Fibroblast of lung (primary cell): ENCODE measurements at regions not wholly inside any gene's neighbourhood (a gene's known extent, or its start where the extent isn't known, plus 50 kb on each side); places are given as distances from the start of the nearest gene placed in this dataset.

ENCODE experiments used
- DNase-seq, 2 donors: peaks; one replicate each; pipeline versions ENCODE4 v3.0.0 to v3.0.0-alpha.2; 2010; ENCODE audit warnings: low read depth in 2 of 2
- H2AFZ ChIP-seq: 2 replicates; pipeline ENCODE4 v1.5.1; 2012; ENCODE audit warnings: low read length, control low read depth, inconsistent platforms
- H3K27ac ChIP-seq: 2 replicates; pipeline ENCODE4 v1.5.1; 2011; ENCODE audit warnings: low read length, control low read depth; ENCODE audit not compliant: insufficient read depth
- H3K27me3 ChIP-seq: 2 replicates; pipeline ENCODE4 v1.5.1; 2011; ENCODE audit warnings: mild to moderate bottlenecking, low read length; ENCODE audit not compliant: control insufficient read depth, insufficient read depth
- H3K36me3 ChIP-seq: 2 replicates; pipeline ENCODE4 v1.5.1; 2011; ENCODE audit warnings: low read length; ENCODE audit not compliant: control insufficient read depth, insufficient read depth
- H3K4me1 ChIP-seq: 2 replicates; pipeline ENCODE4 v1.5.1; 2011; ENCODE audit warnings: low read length; ENCODE audit not compliant: control insufficient read depth, insufficient read depth; ENCODE audit errors: extremely low read depth
- H3K4me2 ChIP-seq: 2 replicates; pipeline ENCODE4 v1.5.1; 2011; ENCODE audit warnings: low read length, control low read depth; ENCODE audit not compliant: insufficient read depth; ENCODE audit errors: extremely low read depth
- H3K4me3 ChIP-seq, 4 experiments: fragments of 200-600 bp in 1 of 4; sonication (generic) in 1 of 4; replicated peaks in 1 of 4; 2 replicates each; pipeline ENCODE4 v1.5.1; 2011 to 2016; ENCODE audit warnings: low read length in 4 of 4, low read depth in 3 of 4, mild to moderate bottlenecking in 3 of 4, control low read depth in 2 of 4, inconsistent platforms in 1 of 4, mixed read lengths in 1 of 4; ENCODE audit not compliant: insufficient read depth in 1 of 4; ENCODE audit errors: control extremely low read depth in 1 of 4
- H3K79me2 ChIP-seq: 2 replicates; pipeline ENCODE4 v1.5.1; 2012; ENCODE audit warnings: mild to moderate bottlenecking, low read length, inconsistent platforms; ENCODE audit not compliant: control insufficient read depth, insufficient read depth
- H3K9ac ChIP-seq: 2 replicates; pipeline ENCODE4 v1.5.1; 2011; ENCODE audit warnings: mild to moderate bottlenecking, low read length, control low read depth; ENCODE audit not compliant: insufficient read depth
- H3K9me3 ChIP-seq: 2 replicates; pipeline ENCODE4 v1.5.1; 2012; ENCODE audit warnings: low read depth, low read length; ENCODE audit not compliant: control insufficient read depth, insufficient read depth
- H4K20me1 ChIP-seq: 2 replicates; pipeline ENCODE4 v1.5.1; 2011; ENCODE audit warnings: low read length; ENCODE audit not compliant: control insufficient read depth, insufficient read depth; ENCODE audit errors: extremely low read depth
- EZH2 ChIP-seq: IDR thresholded peaks from 2 replicates; pipeline ENCODE4 v1.5.1; 2012; ENCODE audit warnings: low read length, control low read depth, mild to moderate bottlenecking; ENCODE audit errors: missing control alignments
- TF ChIP-seq, protein P1 (sequence below), 2 donors: IDR thresholded peaks in 1 of 2; conservative IDR thresholded peaks in 1 of 2; 1 replicate in 1 of 2; 2 replicates in 1 of 2; pipeline ENCODE4 v1.5.1; 2011 to 2012; ENCODE audit warnings: low read length in 2 of 2, control low read depth in 1 of 2, inconsistent platforms in 1 of 2, low read depth in 1 of 2, mild to moderate bottlenecking in 1 of 2

DNA sequence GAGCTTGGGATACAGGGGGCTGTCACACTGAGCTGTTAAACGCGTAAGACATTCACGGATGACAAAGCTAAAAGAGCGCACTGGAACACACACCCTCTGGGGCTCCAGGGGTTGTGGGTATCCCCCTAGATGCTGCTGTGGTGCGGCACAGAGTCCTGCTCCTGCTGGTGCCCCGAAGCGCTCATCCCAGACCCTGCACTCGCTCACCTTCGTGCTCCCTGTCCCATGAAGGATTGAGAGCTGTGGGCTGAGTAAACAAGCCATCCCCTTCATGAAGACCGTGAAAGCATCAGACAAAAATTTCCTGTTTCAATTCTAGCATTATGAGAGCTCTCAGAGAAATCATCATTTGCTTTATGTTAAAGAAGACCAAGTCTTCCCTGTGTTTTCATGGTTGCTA lies 463.5 kb upstream of the ADGRL2 start:
- H4K20me1 ChIP-seq = no peaks in the 10 kb centered on the region
- H3K27ac ChIP-seq = no peak overlapping the region
- no peak overlapping the region for H3K4me2 ChIP-seq
- no peak overlapping the region for H3K4me3 ChIP-seq
- H3K79me2 ChIP-seq = no peaks in the 10 kb centered on the region
- no peaks in the 10 kb centered on the region for H3K36me3 ChIP-seq
- H3K27me3 ChIP-seq = no peaks in the 10 kb centered on the region
- DNase-seq = no peak
- TF ChIP-seq, protein P1, sequence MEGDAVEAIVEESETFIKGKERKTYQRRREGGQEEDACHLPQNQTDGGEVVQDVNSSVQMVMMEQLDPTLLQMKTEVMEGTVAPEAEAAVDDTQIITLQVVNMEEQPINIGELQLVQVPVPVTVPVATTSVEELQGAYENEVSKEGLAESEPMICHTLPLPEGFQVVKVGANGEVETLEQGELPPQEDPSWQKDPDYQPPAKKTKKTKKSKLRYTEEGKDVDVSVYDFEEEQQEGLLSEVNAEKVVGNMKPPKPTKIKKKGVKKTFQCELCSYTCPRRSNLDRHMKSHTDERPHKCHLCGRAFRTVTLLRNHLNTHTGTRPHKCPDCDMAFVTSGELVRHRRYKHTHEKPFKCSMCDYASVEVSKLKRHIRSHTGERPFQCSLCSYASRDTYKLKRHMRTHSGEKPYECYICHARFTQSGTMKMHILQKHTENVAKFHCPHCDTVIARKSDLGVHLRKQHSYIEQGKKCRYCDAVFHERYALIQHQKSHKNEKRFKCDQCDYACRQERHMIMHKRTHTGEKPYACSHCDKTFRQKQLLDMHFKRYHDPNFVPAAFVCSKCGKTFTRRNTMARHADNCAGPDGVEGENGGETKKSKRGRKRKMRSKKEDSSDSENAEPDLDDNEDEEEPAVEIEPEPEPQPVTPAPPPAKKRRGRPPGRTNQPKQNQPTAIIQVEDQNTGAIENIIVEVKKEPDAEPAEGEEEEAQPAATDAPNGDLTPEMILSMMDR (conservative IDR thresholded peaks at IDR 0.05 in 1 of 2, IDR thresholded peaks at IDR 0.05 in 1 of 2; ENCODE audit: low read depth in 1 of 2, low read length in 2 of 2) = no peak
- TF ChIP-seq EZH2 = no peak
- H3K9me3 ChIP-seq = no peaks in the 10 kb centered on the region
- H3K9ac ChIP-seq = no peak overlapping the region
- H3K4me1 ChIP-seq = no peaks in the 10 kb centered on the region
- H2AFZ ChIP-seq = no peak overlapping the region

DNA sequence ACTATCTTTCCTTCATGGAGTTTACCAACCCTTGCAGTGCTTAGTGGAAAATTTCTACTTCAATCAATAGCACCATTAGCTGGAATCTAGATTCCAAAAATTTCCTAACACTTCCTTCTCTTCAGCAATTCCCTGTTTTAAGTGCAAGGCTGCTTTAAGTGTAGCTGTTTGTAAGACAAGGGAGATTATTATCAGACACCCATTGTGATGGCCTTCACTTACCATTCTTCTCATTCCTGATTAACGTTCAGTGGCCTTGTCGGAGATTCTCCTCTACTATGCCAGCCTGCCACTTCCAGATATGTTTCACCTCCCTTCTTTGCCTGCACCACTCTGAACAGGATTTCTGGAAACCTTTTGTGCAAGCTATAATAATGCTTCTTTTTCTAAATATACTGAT lies 464.9 kb upstream of the ADGRL2 start:
- Histone ChIP-seq H3K4me3 (no peak overlapping the region), H3K4me2 (no peak overlapping the region), H3K9ac (no peak overlapping the region), H3K27me3 (no peaks in the 10 kb centered on the region), H3K79me2 (no peaks in the 10 kb centered on the region), H3K4me1 (no peaks in the 10 kb centered on the region), H3K36me3 (no peaks in the 10 kb centered on the region), H2AFZ (no peak overlapping the region), H4K20me1 (no peaks in the 10 kb centered on the region), H3K27ac (no peak overlapping the region), H3K9me3 (no peaks in the 10 kb centered on the region)
- no peak for TF ChIP-seq EZH2
- TF ChIP-seq, protein P1 (conservative IDR thresholded peaks at IDR 0.05 in 1 of 2, IDR thresholded peaks at IDR 0.05 in 1 of 2; ENCODE audit: low read depth in 1 of 2, low read length in 2 of 2) = no peak
- DNase-seq = no peak

DNA sequence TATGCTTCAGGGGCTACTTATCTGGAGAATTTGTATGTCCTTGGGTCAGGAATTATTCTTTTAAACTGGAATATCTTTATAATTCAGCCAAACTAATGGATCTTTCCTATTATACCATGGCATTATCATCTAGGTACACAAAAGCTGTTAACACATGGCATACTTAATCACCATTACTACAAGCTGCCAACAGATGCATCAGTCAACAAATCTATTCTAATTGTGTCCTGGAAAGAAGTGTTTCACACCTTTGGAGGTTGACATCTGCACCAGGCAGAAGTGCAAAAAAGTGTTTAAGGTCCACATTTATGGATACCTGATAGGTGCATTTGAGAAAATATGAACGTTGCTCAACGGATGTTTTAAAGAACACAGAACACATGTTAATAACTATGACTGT lies 470.2 kb upstream of the ADGRL2 start:
- Histone ChIP-seq H3K9ac (no peak overlapping the region), H3K4me3 (no peak overlapping the region)
- TF ChIP-seq EZH2 = no peak
- TF ChIP-seq, protein P1 (conservative IDR thresholded peaks at IDR 0.05 in 1 of 2, IDR thresholded peaks at IDR 0.05 in 1 of 2; ENCODE audit: low read depth in 1 of 2, low read length in 2 of 2) = no peak

More for the DNA sequence above, 470.2 kb upstream of the ADGRL2 start:
- H3K4me2 ChIP-seq = no peak overlapping the region
- H3K27ac ChIP-seq = no peak overlapping the region
- no peaks in the 10 kb centered on the region for H4K20me1 ChIP-seq
- no peaks in the 10 kb centered on the region for H3K79me2 ChIP-seq
- H2AFZ ChIP-seq = no peak overlapping the region
- no peak for DNase-seq
- no peaks in the 10 kb centered on the region for H3K4me1 ChIP-seq
- H3K36me3 ChIP-seq = no peaks in the 10 kb centered on the region
- H3K9me3 ChIP-seq = no peaks in the 10 kb centered on the region
- no peaks in the 10 kb centered on the region for H3K27me3 ChIP-seq
